ENCODE measurements at regions not wholly inside any gene's neighbourhood (a gene's known extent, or its start where the extent isn't known, plus 50 kb on each side); places are given as distances from the start of the nearest gene placed in this dataset.
"Not testable (repeated sequence)": the region's sequence is repeated elsewhere in the genome, so short reads cannot be mapped to it uniquely, and the experiment has no call there.

DNA sequence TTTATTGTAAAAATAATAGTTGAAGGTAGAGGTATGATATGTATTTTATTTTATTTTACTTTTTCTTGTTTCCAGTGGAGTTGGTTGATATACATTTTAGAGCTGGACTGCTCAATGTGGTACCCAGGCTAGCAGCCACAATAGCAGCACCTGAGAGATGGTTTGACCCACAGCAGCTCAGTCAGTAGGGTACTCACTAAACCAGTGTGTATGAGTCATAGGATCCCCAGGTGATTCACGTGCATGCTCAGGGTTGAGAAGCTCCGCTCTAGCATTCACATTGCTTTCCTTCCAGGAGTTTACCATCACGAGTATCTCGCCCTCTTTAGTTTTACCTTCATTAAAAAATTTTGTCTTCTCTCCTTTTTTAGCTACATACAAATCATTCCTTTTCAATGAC lies 96.0 kb upstream of the PAXBP1 start:
- no peak overlapping the region for H3K4me3 Mint-ChIP-seq
- no peaks in the 10 kb centered on the region for H3K36me3 Mint-ChIP-seq
- H3K27ac Mint-ChIP-seq, result no peak overlapping the region
- H3K27me3 Mint-ChIP-seq, result peaks cover 6% of the 10 kb centered on the region
- H3K4me1 Mint-ChIP-seq (ENCODE audit: low read depth), result no peaks in the 10 kb centered on the region
- no peaks in the 10 kb centered on the region for H3K9me3 Mint-ChIP-seq (ENCODE audit: low read depth)

GRCh38 chr21:32868631-32869454 lies 97.3 kb upstream of the PAXBP1 start:
- Mint-ChIP-seq H3K27ac (no peak overlapping the region), H3K4me3 (no peak overlapping the region), H3K36me3 (no peaks in the 10 kb centered on the region), H3K27me3 (peaks cover 3% of the 10 kb centered on the region), H3K9me3 (ENCODE audit: low read depth) (no peaks in the 10 kb centered on the region), H3K4me1 (ENCODE audit: low read depth) (no peaks in the 10 kb centered on the region)

DNA sequence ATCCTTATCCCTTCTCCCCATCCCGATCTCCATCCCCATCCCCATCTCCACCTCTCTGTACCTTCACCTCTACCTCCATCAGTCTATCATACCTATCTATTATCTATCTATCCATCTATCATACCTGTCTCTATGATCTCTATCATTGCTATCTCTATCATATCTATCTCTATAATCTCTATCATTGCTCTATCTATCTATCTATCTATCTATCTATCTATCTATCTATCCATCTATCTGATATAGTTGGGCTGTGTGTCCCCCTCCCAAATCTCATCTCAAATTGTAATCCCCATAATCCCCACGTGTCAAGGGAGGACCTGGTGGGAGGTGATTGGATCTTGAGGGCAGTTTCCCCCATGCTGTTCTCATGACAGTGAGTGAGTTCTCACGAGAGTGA lies 97.9 kb upstream of the PAXBP1 start:
- Mint-ChIP-seq H3K4me1 (ENCODE audit: low read depth) (no peaks in the 10 kb centered on the region), H3K27ac (no peak overlapping the region), H3K4me3 (no peak overlapping the region), H3K9me3 (ENCODE audit: low read depth) (no peaks in the 10 kb centered on the region), H3K27me3 (peaks cover 3% of the 10 kb centered on the region), H3K36me3 (no peaks in the 10 kb centered on the region)

DNA sequence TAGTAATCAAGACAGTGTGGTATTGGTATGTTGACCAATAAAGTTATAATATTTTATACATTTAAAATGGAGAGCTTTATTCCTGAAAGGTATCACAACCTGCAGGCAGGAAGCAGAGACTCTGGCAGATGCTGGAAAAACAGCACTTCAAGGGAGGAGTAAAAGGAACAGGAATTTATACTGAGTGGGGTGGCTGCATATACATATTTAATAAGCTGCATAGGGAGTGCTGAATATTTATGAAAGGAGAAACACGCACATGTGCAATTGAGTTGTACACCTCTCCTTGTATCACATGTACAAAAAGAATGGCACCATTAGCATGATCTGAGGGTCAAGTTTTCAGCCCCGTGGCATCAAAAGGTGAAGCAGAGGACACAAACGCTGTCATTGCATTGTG lies 104.9 kb upstream of the PAXBP1 start:
- H3K4me3 Mint-ChIP-seq, result no peak overlapping the region
- no peaks in the 10 kb centered on the region for H3K4me1 Mint-ChIP-seq (ENCODE audit: low read depth)
- no peak overlapping the region for H3K27ac Mint-ChIP-seq
- no peaks in the 10 kb centered on the region for H3K36me3 Mint-ChIP-seq
- no peaks in the 10 kb centered on the region for H3K27me3 Mint-ChIP-seq
- no peaks in the 10 kb centered on the region for H3K9me3 Mint-ChIP-seq (ENCODE audit: low read depth)

- H3K27me3 Mint-ChIP-seq; H3K36me3 Mint-ChIP-seq; H3K9me3 Mint-ChIP-seq (ENCODE audit: low read depth): not testable (repeated sequence)
These were observed 106.3 kb upstream of the PAXBP1 start for GRCh38 chr21:32877888-32878287.

GRCh38 chr21:32878661-32879060 lies 107.1 kb upstream of the PAXBP1 start:
- Mint-ChIP-seq H3K27me3 (no peaks in the 10 kb centered on the region), H3K9me3 (ENCODE audit: low read depth) (no peaks in the 10 kb centered on the region), H3K36me3 (no peaks in the 10 kb centered on the region), H3K27ac (no peak overlapping the region), H3K4me3 (no peak overlapping the region), H3K4me1 (ENCODE audit: low read depth) (no peaks in the 10 kb centered on the region)

More at GRCh38 chr21:32877888-32878287, 106.3 kb upstream of the PAXBP1 start:
- H3K4me1 Mint-ChIP-seq (ENCODE audit: low read depth); H3K27ac Mint-ChIP-seq; H3K4me3 Mint-ChIP-seq: not testable (repeated sequence)

DNA sequence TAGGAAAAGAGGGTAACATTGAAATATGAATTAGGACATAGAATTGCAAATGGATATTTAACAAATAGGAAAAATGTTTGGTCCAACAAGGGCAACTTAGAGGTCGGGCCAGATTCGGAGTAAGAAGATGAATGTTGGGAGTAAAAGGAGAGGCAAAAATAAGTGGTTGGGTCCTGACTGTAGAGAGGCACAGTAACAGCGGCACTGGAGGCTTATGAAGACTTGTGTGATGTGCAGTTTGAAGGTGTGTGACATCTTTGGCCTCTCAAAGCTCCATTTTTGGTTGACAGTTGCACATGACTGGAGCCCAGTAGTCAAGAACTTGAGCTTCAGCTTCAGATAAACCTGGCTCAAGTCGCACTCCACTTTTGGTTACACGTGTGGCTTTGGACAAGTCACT lies 109.9 kb upstream of the PAXBP1 start:
- Mint-ChIP-seq H3K36me3 (no peaks in the 10 kb centered on the region), H3K4me3 (no peak overlapping the region), H3K9me3 (ENCODE audit: low read depth) (no peaks in the 10 kb centered on the region), H3K27ac (no peak overlapping the region), H3K27me3 (no peaks in the 10 kb centered on the region), H3K4me1 (ENCODE audit: low read depth) (no peaks in the 10 kb centered on the region)

- H3K4me3 Mint-ChIP-seq, result no peak overlapping the region
- H3K36me3 Mint-ChIP-seq, result no peaks in the 10 kb centered on the region
- H3K27ac Mint-ChIP-seq, result no peak overlapping the region
- H3K4me1 Mint-ChIP-seq (ENCODE audit: low read depth), result no peaks in the 10 kb centered on the region
- H3K27me3 Mint-ChIP-seq, result no peaks in the 10 kb centered on the region
- H3K9me3 Mint-ChIP-seq (ENCODE audit: low read depth), result no peaks in the 10 kb centered on the region
These were observed 112.5 kb upstream of the PAXBP1 start for GRCh38 chr21:32884062-32884461.

DNA sequence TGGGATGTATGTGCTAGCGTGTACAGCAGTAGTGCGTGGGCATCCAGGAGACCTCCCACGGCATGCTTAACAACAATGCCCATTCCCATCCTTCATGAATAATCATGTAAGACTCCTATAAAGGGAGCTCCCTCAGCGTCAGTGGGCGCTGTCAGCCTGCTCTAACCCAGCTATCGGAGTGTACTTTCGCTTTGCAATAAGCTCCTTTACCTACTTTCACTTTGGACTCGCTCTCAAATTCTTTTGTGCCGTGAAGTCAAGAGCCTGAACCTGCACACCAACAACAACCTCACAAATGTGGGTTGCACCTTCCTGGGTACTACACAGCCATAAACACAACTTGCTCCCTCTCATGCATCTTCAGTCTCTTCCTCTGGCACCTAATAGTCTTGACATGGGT lies 114.8 kb upstream of the PAXBP1 start:
- H3K4me3 Mint-ChIP-seq, result peak overlapping the region; percentile 70
- H3K27me3 Mint-ChIP-seq, result no peaks in the 10 kb centered on the region
- H3K4me1 Mint-ChIP-seq (ENCODE audit: low read depth), result no peaks in the 10 kb centered on the region
- H3K9me3 Mint-ChIP-seq (ENCODE audit: low read depth), result no peaks in the 10 kb centered on the region
- no peaks in the 10 kb centered on the region for H3K36me3 Mint-ChIP-seq
- H3K27ac Mint-ChIP-seq, result no peak overlapping the region

GRCh38 chr21:32887026-32887425 lies 115.5 kb upstream of the PAXBP1 start:
- Mint-ChIP-seq H3K27me3 (no peaks in the 10 kb centered on the region), H3K4me1 (ENCODE audit: low read depth) (no peaks in the 10 kb centered on the region), H3K36me3 (no peaks in the 10 kb centered on the region), H3K27ac (no peak overlapping the region), H3K9me3 (ENCODE audit: low read depth) (no peaks in the 10 kb centered on the region), H3K4me3 (peak overlapping the region; percentile 70)

- Mint-ChIP-seq H3K4me3 (no peak overlapping the region), H3K36me3 (no peaks in the 10 kb centered on the region), H3K9me3 (ENCODE audit: low read depth) (no peaks in the 10 kb centered on the region), H3K27me3 (no peaks in the 10 kb centered on the region), H3K27ac (no peak overlapping the region), H3K4me1 (ENCODE audit: low read depth) (no peaks in the 10 kb centered on the region)
These were observed 117.4 kb upstream of the PAXBP1 start for GRCh38 chr21:32888971-32889370.

GRCh38 chr21:32889596-32889995 lies 118.0 kb upstream of the PAXBP1 start:
- H3K4me1 Mint-ChIP-seq (ENCODE audit: low read depth), result no peaks in the 10 kb centered on the region
- no peak overlapping the region for H3K4me3 Mint-ChIP-seq
- no peaks in the 10 kb centered on the region for H3K9me3 Mint-ChIP-seq (ENCODE audit: low read depth)
- H3K27ac Mint-ChIP-seq, result no peak overlapping the region
- H3K36me3 Mint-ChIP-seq, result no peaks in the 10 kb centered on the region
- H3K27me3 Mint-ChIP-seq, result no peaks in the 10 kb centered on the region

- Mint-ChIP-seq H3K4me3 (no peak overlapping the region), H3K27ac (no peak overlapping the region), H3K36me3 (peaks cover 3% of the 10 kb centered on the region), H3K27me3 (no peaks in the 10 kb centered on the region), H3K4me1 (ENCODE audit: low read depth) (no peaks in the 10 kb centered on the region), H3K9me3 (ENCODE audit: low read depth) (no peaks in the 10 kb centered on the region)
These were observed 122.8 kb upstream of the PAXBP1 start for GRCh38 chr21:32894321-32894720.

GRCh38 chr21:32900814-32901213 lies 124.9 kb upstream of the OLIG2 start:
- no peak overlapping the region for H3K27ac Mint-ChIP-seq
- peaks cover 3% of the 10 kb centered on the region for H3K36me3 Mint-ChIP-seq
- no peaks in the 10 kb centered on the region for H3K27me3 Mint-ChIP-seq
- H3K4me3 Mint-ChIP-seq, result no peak overlapping the region
- no peaks in the 10 kb centered on the region for H3K9me3 Mint-ChIP-seq (ENCODE audit: low read depth)
- no peaks in the 10 kb centered on the region for H3K4me1 Mint-ChIP-seq (ENCODE audit: low read depth)

DNA sequence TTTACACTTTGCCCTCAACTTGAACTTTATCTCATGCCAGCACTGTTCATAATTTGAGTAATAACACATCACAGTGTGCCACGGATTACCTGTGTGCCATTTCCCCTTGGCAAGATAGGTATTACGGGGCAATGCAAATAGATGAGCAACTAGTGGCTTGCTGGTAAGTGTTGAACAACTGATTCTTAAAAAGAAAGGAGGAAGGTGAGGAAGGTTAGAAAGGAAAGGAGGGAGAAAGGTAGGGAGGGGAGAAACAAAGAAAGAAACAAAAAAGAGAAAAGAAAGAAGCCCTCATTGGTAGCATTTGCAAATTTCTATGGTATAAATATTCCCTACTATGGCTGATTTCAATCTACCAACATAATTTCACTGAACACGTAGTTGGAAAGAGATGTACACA lies 118.2 kb upstream of the OLIG2 start:
- H3K27ac Mint-ChIP-seq, result no peak overlapping the region
- H3K27me3 Mint-ChIP-seq, result no peaks in the 10 kb centered on the region
- H3K4me1 Mint-ChIP-seq (ENCODE audit: low read depth), result no peaks in the 10 kb centered on the region
- no peaks in the 10 kb centered on the region for H3K36me3 Mint-ChIP-seq
- no peak overlapping the region for H3K4me3 Mint-ChIP-seq
- H3K9me3 Mint-ChIP-seq (ENCODE audit: low read depth), result no peaks in the 10 kb centered on the region

DNA sequence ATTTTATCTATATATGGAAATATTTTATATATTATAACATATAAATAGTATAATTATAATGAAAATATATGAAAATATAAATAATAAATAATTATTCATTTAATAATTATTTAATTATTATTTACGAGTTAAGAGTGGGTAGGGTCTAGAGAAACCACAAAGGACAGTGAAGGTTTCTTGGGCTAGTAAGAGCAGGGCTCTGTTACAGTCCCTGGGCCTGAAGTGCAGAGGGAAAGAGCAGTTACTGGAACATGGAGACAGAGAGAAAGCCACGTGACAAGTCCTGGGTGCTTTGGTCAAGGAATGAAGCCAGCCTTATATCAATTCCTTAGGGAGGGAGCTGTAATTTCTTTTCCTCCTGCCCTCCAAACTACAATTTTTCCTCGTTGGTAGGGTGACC lies 117.2 kb upstream of the OLIG2 start:
- H3K27ac Mint-ChIP-seq, result no peak overlapping the region
- H3K36me3 Mint-ChIP-seq, result no peaks in the 10 kb centered on the region
- no peaks in the 10 kb centered on the region for H3K9me3 Mint-ChIP-seq (ENCODE audit: low read depth)
- H3K4me1 Mint-ChIP-seq (ENCODE audit: low read depth), result no peaks in the 10 kb centered on the region
- no peaks in the 10 kb centered on the region for H3K27me3 Mint-ChIP-seq
- no peak overlapping the region for H3K4me3 Mint-ChIP-seq
